ENCODE measurements at regions not wholly inside any gene's neighbourhood (a gene's known extent, or its start where the extent isn't known, plus 50 kb on each side); places are given as distances from the start of the nearest gene placed in this dataset.

DNA sequence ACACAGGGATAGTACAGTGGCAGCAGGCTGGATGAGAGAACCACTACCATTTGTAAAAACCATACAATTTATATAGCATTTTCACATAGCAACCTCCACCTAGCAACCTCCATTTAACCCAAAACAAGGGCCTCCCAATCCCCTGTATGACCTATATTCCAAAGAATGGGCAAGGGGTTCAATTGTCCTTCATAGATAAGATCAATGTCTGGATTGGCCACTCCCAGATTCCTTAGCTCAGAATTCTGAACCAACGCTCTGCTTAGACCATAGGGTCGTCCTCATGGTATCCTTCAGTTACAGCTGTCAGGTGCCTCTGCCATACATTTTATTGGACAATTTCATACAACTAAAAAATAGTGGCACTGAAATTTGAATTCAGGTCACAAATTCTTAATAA, 166.2 kb downstream of the KCTD12 start:
- POLR2A ChIA-PET (ENCODE audit: low non-redundant PET): no interaction called here
- Histone ChIP-seq H3K27ac (ENCODE audit: low read depth, low read length, poor library complexity, severe bottlenecking) (no peak overlapping the region), H3K4me1 (ENCODE audit: insufficient read depth, low read length, poor library complexity, severe bottlenecking) (no peaks in the 10 kb centered on the region), H3K9me3 (ENCODE audit: low read depth, low read length, poor library complexity, severe bottlenecking) (no peaks in the 10 kb centered on the region), H3K36me3 (ENCODE audit: insufficient read depth, low read length, poor library complexity, severe bottlenecking) (no peaks in the 10 kb centered on the region), H3K4me3 (ENCODE audit: low read depth, low read length, poor library complexity, severe bottlenecking) (no peak overlapping the region), H3K27me3 (replicated peaks; ENCODE audit: insufficient read depth, low read depth, low read length, poor library complexity) (no peaks in the 10 kb centered on the region)
- TF ChIP-seq, protein P1, sequence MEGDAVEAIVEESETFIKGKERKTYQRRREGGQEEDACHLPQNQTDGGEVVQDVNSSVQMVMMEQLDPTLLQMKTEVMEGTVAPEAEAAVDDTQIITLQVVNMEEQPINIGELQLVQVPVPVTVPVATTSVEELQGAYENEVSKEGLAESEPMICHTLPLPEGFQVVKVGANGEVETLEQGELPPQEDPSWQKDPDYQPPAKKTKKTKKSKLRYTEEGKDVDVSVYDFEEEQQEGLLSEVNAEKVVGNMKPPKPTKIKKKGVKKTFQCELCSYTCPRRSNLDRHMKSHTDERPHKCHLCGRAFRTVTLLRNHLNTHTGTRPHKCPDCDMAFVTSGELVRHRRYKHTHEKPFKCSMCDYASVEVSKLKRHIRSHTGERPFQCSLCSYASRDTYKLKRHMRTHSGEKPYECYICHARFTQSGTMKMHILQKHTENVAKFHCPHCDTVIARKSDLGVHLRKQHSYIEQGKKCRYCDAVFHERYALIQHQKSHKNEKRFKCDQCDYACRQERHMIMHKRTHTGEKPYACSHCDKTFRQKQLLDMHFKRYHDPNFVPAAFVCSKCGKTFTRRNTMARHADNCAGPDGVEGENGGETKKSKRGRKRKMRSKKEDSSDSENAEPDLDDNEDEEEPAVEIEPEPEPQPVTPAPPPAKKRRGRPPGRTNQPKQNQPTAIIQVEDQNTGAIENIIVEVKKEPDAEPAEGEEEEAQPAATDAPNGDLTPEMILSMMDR (conservative IDR thresholded peaks at IDR 0.05; ENCODE audit: low read depth, low read length): no peak
- TF ChIP-seq EZH2 (IDR thresholded peaks at IDR 0.05; ENCODE audit: borderline replicate concordance, low read depth, low read length, poor library complexity, severe bottlenecking): no peak
- no TSS peak for BruUV-seq (replicated peaks)
- CTCF ChIA-PET: no interaction called here
- no peak for DNase-seq (ENCODE audit: low spot score)
- intact Hi-C loops (cut with micrococcal nuclease; ENCODE audit: unreplicated experiment): no loop called here

DNA sequence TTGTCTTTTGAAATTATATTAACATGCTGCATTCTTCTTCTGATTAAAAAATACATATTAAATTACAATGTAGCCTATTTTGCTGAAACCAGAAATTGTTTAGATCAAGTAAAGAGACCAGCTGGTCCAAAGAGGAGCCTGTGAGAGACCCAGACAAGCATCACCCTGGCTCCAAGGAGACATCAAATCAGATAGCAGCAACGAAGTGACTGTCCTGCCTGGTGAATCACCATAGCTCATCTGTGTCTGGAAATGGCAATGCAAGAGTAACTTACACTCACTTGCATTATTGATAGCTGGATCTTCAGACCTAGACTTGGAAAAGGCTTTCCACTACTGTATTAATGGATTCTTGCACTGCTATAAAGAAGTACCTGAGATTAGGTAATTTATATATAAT, 169.1 kb downstream of the KCTD12 start:
- intact Hi-C loops (cut with micrococcal nuclease; ENCODE audit: unreplicated experiment): no loop called here
- no peaks in the 10 kb centered on the region for H3K9me3 ChIP-seq (ENCODE audit: low read depth, low read length, poor library complexity, severe bottlenecking)
- TF ChIP-seq, protein P1 (conservative IDR thresholded peaks at IDR 0.05; ENCODE audit: low read depth, low read length): no peak
- DNase-seq (ENCODE audit: low spot score): no peak
- H3K36me3 ChIP-seq (ENCODE audit: insufficient read depth, low read length, poor library complexity, severe bottlenecking): no peaks in the 10 kb centered on the region
- no peak overlapping the region for H3K27ac ChIP-seq (ENCODE audit: low read depth, low read length, poor library complexity, severe bottlenecking)
- H3K4me1 ChIP-seq (ENCODE audit: insufficient read depth, low read length, poor library complexity, severe bottlenecking): no peaks in the 10 kb centered on the region
- H3K4me3 ChIP-seq (ENCODE audit: low read depth, low read length, poor library complexity, severe bottlenecking): no peak overlapping the region
- no peaks in the 10 kb centered on the region for H3K27me3 ChIP-seq (replicated peaks; ENCODE audit: insufficient read depth, low read depth, low read length, poor library complexity)
- ChIA-PET CTCF (no interaction called here), POLR2A (ENCODE audit: low non-redundant PET) (no interaction called here)
- BruUV-seq (replicated peaks): no TSS peak

DNA sequence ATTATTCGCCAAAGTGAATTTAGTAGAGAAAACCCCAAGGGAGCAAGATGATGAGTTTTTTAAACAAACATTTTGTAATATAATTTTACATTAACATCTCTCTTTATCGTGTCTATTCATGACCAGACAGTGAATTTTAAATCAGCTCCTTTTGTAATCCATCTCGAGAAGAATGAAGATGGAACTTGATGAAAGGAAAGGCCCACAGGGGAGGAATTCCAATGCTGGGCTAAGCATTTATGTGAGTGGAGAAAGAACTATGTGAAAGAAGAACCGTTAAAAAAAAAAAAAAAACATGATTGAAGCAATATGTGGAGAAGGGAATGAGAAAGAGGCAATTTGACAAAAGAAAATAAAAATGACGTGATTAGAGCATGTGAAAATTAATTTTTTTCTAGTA, 170.6 kb downstream of the KCTD12 start:
- intact Hi-C loops (cut with micrococcal nuclease; ENCODE audit: unreplicated experiment): no loop called here
- Histone ChIP-seq H3K9me3 (ENCODE audit: low read depth, low read length, poor library complexity, severe bottlenecking) (no peaks in the 10 kb centered on the region), H3K36me3 (ENCODE audit: insufficient read depth, low read length, poor library complexity, severe bottlenecking) (no peaks in the 10 kb centered on the region), H3K27me3 (replicated peaks; ENCODE audit: insufficient read depth, low read depth, low read length, poor library complexity) (no peaks in the 10 kb centered on the region), H3K27ac (ENCODE audit: low read depth, low read length, poor library complexity, severe bottlenecking) (no peak overlapping the region), H3K4me3 (ENCODE audit: low read depth, low read length, poor library complexity, severe bottlenecking) (no peak overlapping the region), H3K4me1 (ENCODE audit: insufficient read depth, low read length, poor library complexity, severe bottlenecking) (no peaks in the 10 kb centered on the region)
- DNase-seq (ENCODE audit: low spot score): peak; percentile 6
- ChIA-PET POLR2A (ENCODE audit: low non-redundant PET) (no interaction called here), CTCF (no interaction called here)
- BruUV-seq (replicated peaks): no TSS peak
- TF ChIP-seq, protein P1 (conservative IDR thresholded peaks at IDR 0.05; ENCODE audit: low read depth, low read length): no peak
- no peak for TF ChIP-seq EZH2 (IDR thresholded peaks at IDR 0.05; ENCODE audit: borderline replicate concordance, low read depth, low read length, poor library complexity, severe bottlenecking)

Data from A673 (cell line).